ENCODE measurements at regions not wholly inside any gene's neighbourhood (a gene's known extent, or its start where the extent isn't known, plus 50 kb on each side); places are given as distances from the start of the nearest gene placed in this dataset.

GRCh38 chr15:62775932-62776331, 266.6 kb upstream of the TPM1 start:
- H3K4me2 ChIP-seq (ENCODE audit: low read depth, low read length) = no peak overlapping the region
- no peaks in the 10 kb centered on the region for H3K27me3 ChIP-seq (replicated peaks; ENCODE audit: insufficient read depth, low read length)
- H3K4me3 ChIP-seq (ENCODE audit: low read length) = no peak overlapping the region
- TF ChIP-seq CTCF (IDR thresholded peaks at IDR 0.05; ENCODE audit: low read length) (no peak), EZH2 (optimal IDR thresholded peaks at IDR 0.05; ENCODE audit: low read depth, low read length) (no peak), EZH2phosphoT487 (IDR thresholded peaks at IDR 0.05; ENCODE audit: low read length) (no peak)
- no peaks in the 10 kb centered on the region for H4K20me1 ChIP-seq (ENCODE audit: insufficient read depth, low read length)
- H3K27ac ChIP-seq (ENCODE audit: low read length) = no peak overlapping the region
- H3K9ac ChIP-seq (ENCODE audit: low read length) = no peak overlapping the region
- no peaks in the 10 kb centered on the region for H3K36me3 ChIP-seq (replicated peaks; ENCODE audit: insufficient read depth, low read length)
- H3F3A ChIP-seq (ENCODE audit: insufficient read depth, low read length) = no peaks in the 10 kb centered on the region
- no peaks in the 10 kb centered on the region for H3K79me2 ChIP-seq (ENCODE audit: low read length)
- DNase-seq = no peak
- H3K9me3 ChIP-seq (replicated peaks; ENCODE audit: insufficient read depth, low read length) = no peaks in the 10 kb centered on the region
- H2AFZ ChIP-seq (ENCODE audit: low read length) = no peak overlapping the region
- no peaks in the 10 kb centered on the region for H3K9me2 ChIP-seq (replicated peaks; ENCODE audit: insufficient read depth, low read length)
- H3K4me1 ChIP-seq (ENCODE audit: low read length) = no peaks in the 10 kb centered on the region

GRCh38 chr15:62777671-62778070, 264.9 kb upstream of the TPM1 start:
- DNase-seq = no peak
- Histone ChIP-seq H4K20me1 (ENCODE audit: insufficient read depth, low read length) (no peaks in the 10 kb centered on the region), H3F3A (ENCODE audit: insufficient read depth, low read length) (no peaks in the 10 kb centered on the region), H3K79me2 (ENCODE audit: low read length) (no peaks in the 10 kb centered on the region), H3K27me3 (replicated peaks; ENCODE audit: insufficient read depth, low read length) (no peaks in the 10 kb centered on the region), H3K36me3 (replicated peaks; ENCODE audit: insufficient read depth, low read length) (no peaks in the 10 kb centered on the region), H2AFZ (ENCODE audit: low read length) (no peak overlapping the region), H3K9ac (ENCODE audit: low read length) (no peak overlapping the region), H3K27ac (ENCODE audit: low read length) (no peak overlapping the region), H3K9me3 (replicated peaks; ENCODE audit: insufficient read depth, low read length) (no peaks in the 10 kb centered on the region), H3K4me1 (ENCODE audit: low read length) (no peaks in the 10 kb centered on the region), H3K4me2 (ENCODE audit: low read depth, low read length) (no peak overlapping the region), H3K9me2 (replicated peaks; ENCODE audit: insufficient read depth, low read length) (no peaks in the 10 kb centered on the region), H3K4me3 (ENCODE audit: low read length) (no peak overlapping the region)
- no peak for TF ChIP-seq CTCF (IDR thresholded peaks at IDR 0.05; ENCODE audit: low read length)
- no peak for TF ChIP-seq EZH2phosphoT487 (IDR thresholded peaks at IDR 0.05; ENCODE audit: low read length)
- TF ChIP-seq EZH2 (optimal IDR thresholded peaks at IDR 0.05; ENCODE audit: low read depth, low read length) = no peak

- Histone ChIP-seq H4K20me1 (ENCODE audit: insufficient read depth, low read length) (no peaks in the 10 kb centered on the region), H3K4me1 (ENCODE audit: low read length) (no peaks in the 10 kb centered on the region), H3K36me3 (replicated peaks; ENCODE audit: insufficient read depth, low read length) (no peaks in the 10 kb centered on the region), H2AFZ (ENCODE audit: low read length) (no peak overlapping the region), H3F3A (ENCODE audit: insufficient read depth, low read length) (no peaks in the 10 kb centered on the region), H3K79me2 (ENCODE audit: low read length) (no peaks in the 10 kb centered on the region), H3K4me2 (ENCODE audit: low read depth, low read length) (no peak overlapping the region), H3K9me2 (replicated peaks; ENCODE audit: insufficient read depth, low read length) (no peaks in the 10 kb centered on the region), H3K27ac (ENCODE audit: low read length) (no peak overlapping the region), H3K9me3 (replicated peaks; ENCODE audit: insufficient read depth, low read length) (no peaks in the 10 kb centered on the region), H3K9ac (ENCODE audit: low read length) (no peak overlapping the region), H3K4me3 (ENCODE audit: low read length) (no peak overlapping the region), H3K27me3 (replicated peaks; ENCODE audit: insufficient read depth, low read length) (no peaks in the 10 kb centered on the region)
- DNase-seq = no peak
- TF ChIP-seq EZH2phosphoT487 (IDR thresholded peaks at IDR 0.05; ENCODE audit: low read length) = no peak
- TF ChIP-seq CTCF (IDR thresholded peaks at IDR 0.05; ENCODE audit: low read length) = no peak
- TF ChIP-seq EZH2 (optimal IDR thresholded peaks at IDR 0.05; ENCODE audit: low read depth, low read length) = no peak
Measured at GRCh38 chr15:62779036-62779770, 263.3 kb upstream of the TPM1 start.

Data from MM.1S (cell line).